ENCODE measurements at regions not wholly inside any gene's neighbourhood (a gene's known extent, or its start where the extent isn't known, plus 50 kb on each side); places are given as distances from the start of the nearest gene placed in this dataset.
"Not testable (repeated sequence)": the region's sequence is repeated elsewhere in the genome, so short reads cannot be mapped to it uniquely, and the experiment has no call there.

GRCh38 chr13:79645569-79645968, 164.6 kb downstream of the NDFIP2 start:
- no peak for DNase-seq

DNA sequence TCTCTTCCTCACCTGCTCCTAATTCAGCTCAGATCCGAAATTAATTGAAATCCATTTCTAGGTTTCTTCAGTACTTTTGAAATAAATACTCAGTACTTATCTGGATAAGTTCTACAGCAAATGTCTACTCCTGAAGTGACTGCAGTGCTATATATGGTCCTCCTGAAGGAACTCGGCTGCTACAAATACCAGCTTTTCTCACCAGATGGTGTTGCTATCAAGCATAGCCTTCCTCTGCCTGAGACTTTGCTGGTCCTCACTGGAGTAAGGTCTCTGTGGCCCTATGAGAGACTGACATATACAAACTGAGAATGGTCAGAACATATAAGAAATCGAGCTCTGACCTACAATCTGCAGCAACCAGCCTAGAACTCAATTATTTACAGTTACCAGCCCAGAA, 161.6 kb downstream of the NDFIP2 start:
- DNase-seq = no peak

- DNase-seq = no peak
These were observed 156.3 kb downstream of the NDFIP2 start for GRCh38 chr13:79637133-79637763.

GRCh38 chr13:79631051-79631659, 150.2 kb downstream of the NDFIP2 start:
- DNase-seq = no peak

- no peak for DNase-seq
These were observed 147.5 kb downstream of the NDFIP2 start for GRCh38 chr13:79628463-79628862.

DNA sequence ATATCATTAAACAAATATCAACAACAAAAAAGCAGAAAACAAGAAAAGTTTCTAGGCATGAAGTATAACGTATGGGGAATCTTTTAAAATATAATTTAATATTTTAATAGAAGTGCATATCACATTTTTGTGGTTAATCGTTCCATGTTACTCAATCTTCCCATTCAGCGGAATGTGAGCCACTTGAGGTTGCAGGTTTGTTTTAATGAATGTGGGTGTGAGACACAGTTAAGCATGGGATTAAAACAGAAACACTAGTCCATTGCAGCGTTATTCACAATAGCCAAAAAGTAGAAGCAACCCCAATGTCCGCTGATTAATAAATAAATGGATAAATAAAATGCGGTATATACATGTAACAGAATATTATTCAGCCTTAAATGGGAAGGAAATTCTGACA, 146.0 kb downstream of the NDFIP2 start:
- DNase-seq = no peak

DNA sequence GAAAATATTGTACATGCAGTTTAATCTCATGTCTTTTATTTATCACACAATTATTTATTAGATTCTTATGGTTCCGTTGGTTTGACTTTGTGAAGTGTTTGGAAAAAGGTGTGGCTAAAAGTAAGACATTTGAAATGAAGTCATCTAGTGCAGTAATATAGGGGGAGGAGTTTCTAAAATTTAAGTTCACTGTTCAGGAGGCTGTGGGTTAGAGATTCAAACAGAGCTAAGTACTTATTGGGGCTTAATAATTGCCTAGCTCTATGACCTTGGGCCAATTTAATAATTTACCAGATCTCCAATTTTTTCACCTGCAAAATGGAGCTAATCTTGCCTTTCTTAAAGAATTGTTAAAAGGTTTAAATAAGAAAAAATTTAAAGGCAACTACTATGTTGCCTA, 144.6 kb downstream of the NDFIP2 start:
- no peak for DNase-seq

GRCh38 chr13:79621902-79622301, 140.9 kb downstream of the NDFIP2 start:
- no peak for DNase-seq

DNA sequence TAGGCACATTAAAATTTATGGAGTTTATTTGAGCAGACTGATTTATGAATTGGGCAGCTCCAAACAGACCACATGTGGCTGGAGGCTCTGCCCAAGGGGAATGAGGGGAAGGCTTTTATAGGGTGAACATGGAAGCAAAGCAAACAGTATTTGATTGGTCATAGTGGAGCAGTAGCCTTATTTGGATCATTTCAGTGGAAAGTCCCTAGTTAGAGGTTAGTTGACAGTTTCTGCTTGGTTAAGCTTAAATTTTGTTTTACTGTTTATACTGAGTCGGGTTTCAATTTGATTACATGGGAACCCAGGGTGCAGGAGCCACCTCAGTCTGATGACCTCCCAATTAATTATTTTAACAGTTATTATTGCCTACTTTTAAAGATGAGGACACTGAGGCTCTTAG, 140.5 kb downstream of the NDFIP2 start:
- no peak for DNase-seq

DNA sequence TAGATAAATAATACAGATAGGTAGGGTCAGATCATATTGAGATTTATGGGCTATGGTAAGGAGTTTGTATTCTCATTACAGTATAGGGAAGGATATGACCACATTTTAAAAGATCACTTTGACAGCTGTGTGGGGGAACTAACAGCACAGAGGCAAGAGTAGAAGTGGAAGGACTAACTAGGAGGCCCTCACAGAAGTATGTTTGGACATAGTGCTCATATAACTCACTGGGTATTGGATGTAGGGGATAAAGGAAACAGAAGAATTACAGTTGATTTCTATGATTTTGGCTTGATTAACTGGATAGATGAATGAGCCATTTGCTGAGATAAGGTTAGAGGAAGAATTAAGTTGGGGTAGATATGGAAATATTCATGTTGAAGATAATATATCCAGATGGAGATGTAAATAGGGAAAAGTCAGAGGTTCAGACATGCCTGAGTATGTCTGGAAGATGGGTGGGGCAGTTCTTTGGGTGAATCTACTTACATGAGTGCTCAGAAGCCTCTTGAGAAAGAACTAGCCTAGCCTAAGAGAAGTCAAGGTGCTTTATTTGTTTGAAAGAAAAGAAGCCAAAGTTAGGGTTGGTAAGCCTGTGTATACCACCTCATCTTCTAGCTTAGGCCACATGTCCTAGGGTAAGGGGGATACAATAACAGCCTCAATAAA, 133.4 kb downstream of the NDFIP2 start:
- no peak for DNase-seq

GRCh38 chr13:79612604-79613003, 131.6 kb downstream of the NDFIP2 start:
- DNase-seq = no peak

GRCh38 chr13:79607895-79608294, 126.9 kb downstream of the NDFIP2 start:
- not testable (repeated sequence) for DNase-seq
